GM12878 (cell line): ENCODE measurements at regions not wholly inside any gene's neighbourhood (a gene's known extent, or its start where the extent isn't known, plus 50 kb on each side); places are given as distances from the start of the nearest gene placed in this dataset.

Experiments
- CBX5 ChIP-seq: sonication (generic); IDR thresholded peaks from 2 replicates; pipeline ENCODE4 v1.6.1; 2016; ENCODE audit warnings: low read depth, moderate library complexity, mild to moderate bottlenecking, inconsistent platforms
- CEBPB ChIP-seq, 2 experiments: fragments of 150-350 bp in 1 of 2; IDR thresholded peaks; 2 replicates each; pipeline ENCODE4 v1.6.1; 2012 to 2014; ENCODE audit warnings: low read depth in 2 of 2, low read length in 2 of 2, borderline replicate concordance in 1 of 2, inconsistent platforms in 1 of 2
- CTCF ChIP-seq, 3 experiments: IDR thresholded peaks in 2 of 3; conservative IDR thresholded peaks in 1 of 3; 2 replicates each; pipeline ENCODE4 v1.5.1; 2011; ENCODE audit warnings: low read depth in 3 of 3, low read length in 3 of 3, mild to moderate bottlenecking in 3 of 3, control low read depth in 2 of 3, moderate library complexity in 2 of 3, inconsistent platforms in 1 of 3, mixed read lengths in 1 of 3; ENCODE audit not compliant: control insufficient read depth in 2 of 3, insufficient read depth in 1 of 3; ENCODE audit errors: extremely low read depth in 1 of 3
- CUX1 ChIP-seq: IDR thresholded peaks from 2 replicates; pipeline ENCODE4 v1.6.1; 2012; ENCODE audit warnings: improper control_type of control experiment, low read depth, low read length; ENCODE audit not compliant: insufficient replicate concordance
- ESRRA ChIP-seq: IDR thresholded peaks from 2 replicates; pipeline ENCODE4 v1.6.1; 2012; ENCODE audit warnings: mild to moderate bottlenecking, low read length, improper control_type of control experiment
- GABPA ChIP-seq: IDR thresholded peaks from 2 replicates; pipeline ENCODE4 v1.6.1; 2014; ENCODE audit warnings: antibody characterized with exemption, low read depth, mild to moderate bottlenecking, inconsistent platforms
- IKZF1 ChIP-seq: fragments of 450-650 bp; conservative IDR thresholded peaks from 2 replicates; pipeline ENCODE4 v1.6.1; 2017; ENCODE audit warnings: antibody characterized with exemption, mild to moderate bottlenecking
- POLR2A ChIP-seq: IDR thresholded peaks from 2 replicates; pipeline ENCODE4 v1.6.1; 2011; ENCODE audit warnings: low read depth, mild to moderate bottlenecking, low read length
- POLR2AphosphoS5 ChIP-seq: IDR thresholded peaks from 2 replicates; pipeline ENCODE4 v1.6.1; 2011; ENCODE audit warnings: mild to moderate bottlenecking, low read length, inconsistent platforms
- SPI1 ChIP-seq: IDR thresholded peaks from 2 replicates; pipeline ENCODE4 v1.6.1; 2011; ENCODE audit warnings: low read depth, mild to moderate bottlenecking, low read length, moderate library complexity, borderline replicate concordance; ENCODE audit not compliant: insufficient read depth
- YY1 ChIP-seq: IDR thresholded peaks from 2 replicates; pipeline ENCODE4 v1.6.1; 2011; ENCODE audit warnings: low read depth, mild to moderate bottlenecking, low read length
- TF ChIP-seq, protein P1 (sequence below): IDR thresholded peaks from 2 replicates; pipeline ENCODE4 v1.6.1; 2011; ENCODE audit warnings: low read depth, low read length, improper control_type of control experiment, borderline replicate concordance

GRCh38 chr18:10291568-10291981 lies 162.9 kb upstream of the APCDD1 start:
- no peak for TF ChIP-seq CTCF (IDR thresholded peaks at IDR 0.05 in 2 of 3, conservative IDR thresholded peaks at IDR 0.05 in 1 of 3; ENCODE audit: control insufficient read depth in 2 of 3, extremely low read depth in 1 of 3, insufficient read depth in 1 of 3, low read depth in 3 of 3, low read length in 3 of 3)
- TF ChIP-seq CUX1 = no peak
- no peak for TF ChIP-seq POLR2A
- TF ChIP-seq ESRRA = no peak
- TF ChIP-seq, protein P1, sequence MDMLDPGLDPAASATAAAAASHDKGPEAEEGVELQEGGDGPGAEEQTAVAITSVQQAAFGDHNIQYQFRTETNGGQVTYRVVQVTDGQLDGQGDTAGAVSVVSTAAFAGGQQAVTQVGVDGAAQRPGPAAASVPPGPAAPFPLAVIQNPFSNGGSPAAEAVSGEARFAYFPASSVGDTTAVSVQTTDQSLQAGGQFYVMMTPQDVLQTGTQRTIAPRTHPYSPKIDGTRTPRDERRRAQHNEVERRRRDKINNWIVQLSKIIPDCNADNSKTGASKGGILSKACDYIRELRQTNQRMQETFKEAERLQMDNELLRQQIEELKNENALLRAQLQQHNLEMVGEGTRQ = no peak
- no peak for TF ChIP-seq POLR2AphosphoS5
- TF ChIP-seq IKZF1 = no peak
- no peak for TF ChIP-seq GABPA
- no peak for TF ChIP-seq YY1
- TF ChIP-seq CBX5 = no peak
- TF ChIP-seq CEBPB (IDR thresholded peaks at IDR 0.05; ENCODE audit: borderline replicate concordance in 1 of 2, low read depth in 2 of 2, low read length in 2 of 2) = no peak
- TF ChIP-seq SPI1 = no peak
